ENCODE measurements at regions not wholly inside any gene's neighbourhood (a gene's known extent, or its start where the extent isn't known, plus 50 kb on each side); places are given as distances from the start of the nearest gene placed in this dataset.
"Not testable (repeated sequence)": the region's sequence is repeated elsewhere in the genome, so short reads cannot be mapped to it uniquely, and the experiment has no call there.

DNA sequence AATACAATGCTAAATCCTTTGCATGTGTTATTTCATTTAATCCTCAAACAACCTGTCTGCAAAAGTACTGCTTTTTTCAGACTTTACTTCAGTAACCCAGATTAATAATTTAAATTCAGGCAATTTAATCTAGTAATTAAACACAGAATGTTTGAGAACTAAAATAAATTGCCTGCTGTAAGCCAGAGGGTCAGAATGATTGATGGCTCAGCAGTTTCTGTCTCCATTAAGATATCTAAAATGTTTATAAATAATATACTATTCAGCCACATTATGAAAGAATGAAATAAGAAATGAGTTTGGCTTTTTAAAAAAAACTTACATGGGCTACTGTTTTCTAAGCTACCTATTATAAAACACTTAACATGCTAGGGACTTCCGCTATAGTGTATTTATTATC lies 846.0 kb downstream of the FAM181B start:
- no peak for DNase-seq (ENCODE audit: low spot score)

DNA sequence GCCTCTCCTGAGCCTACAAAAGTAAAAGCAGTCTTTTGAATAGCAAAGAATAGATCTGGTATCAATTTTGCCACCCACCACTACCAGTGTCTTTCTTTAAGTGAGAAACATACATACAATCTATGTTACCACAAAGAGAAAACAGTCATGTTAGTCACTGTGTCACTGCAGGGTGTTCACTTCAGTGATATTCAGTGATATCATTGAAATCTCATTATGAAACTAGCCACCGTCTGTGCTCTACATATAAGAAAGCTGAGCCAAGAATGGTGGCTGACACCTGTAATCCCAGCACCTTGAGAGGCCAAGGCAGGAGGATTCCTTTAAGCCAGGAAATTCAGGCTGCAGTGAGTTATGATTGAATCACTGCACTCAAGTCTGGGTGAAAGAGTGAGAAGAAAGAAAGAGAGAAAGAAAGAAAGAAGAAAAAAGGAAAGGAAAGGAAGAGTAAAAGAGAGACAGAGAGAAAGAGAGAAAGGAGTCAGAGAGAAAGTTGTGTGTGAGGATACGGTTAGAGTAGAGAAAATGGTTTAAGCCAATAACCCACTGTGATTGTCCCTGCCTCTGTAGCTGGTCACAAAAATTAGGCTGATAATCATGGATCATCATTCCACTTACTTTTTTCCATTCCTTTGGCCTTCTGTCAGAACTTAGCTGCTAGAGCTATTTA lies 847.1 kb downstream of the FAM181B start:
- DNase-seq (ENCODE audit: low spot score): no peak

DNA sequence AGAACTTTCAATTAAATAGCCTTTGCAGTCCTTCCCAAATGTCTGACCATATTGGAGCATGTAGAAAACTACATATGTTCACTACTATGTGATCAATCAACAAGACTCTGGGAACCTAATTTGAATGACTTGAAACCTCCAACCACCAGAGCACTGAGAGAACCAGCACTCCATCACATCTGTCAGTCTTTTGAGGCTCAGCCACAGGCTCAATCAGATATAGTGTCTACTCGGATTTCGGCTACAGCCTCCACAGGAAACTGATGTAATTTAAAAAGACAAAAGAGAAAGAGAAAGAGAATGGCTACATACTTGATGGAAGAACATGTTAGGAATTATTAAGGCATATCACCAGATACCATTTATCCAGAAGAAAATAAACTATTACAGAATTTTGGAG lies 859.0 kb downstream of the FAM181B start:
- no peak for DNase-seq (ENCODE audit: low spot score)

DNA sequence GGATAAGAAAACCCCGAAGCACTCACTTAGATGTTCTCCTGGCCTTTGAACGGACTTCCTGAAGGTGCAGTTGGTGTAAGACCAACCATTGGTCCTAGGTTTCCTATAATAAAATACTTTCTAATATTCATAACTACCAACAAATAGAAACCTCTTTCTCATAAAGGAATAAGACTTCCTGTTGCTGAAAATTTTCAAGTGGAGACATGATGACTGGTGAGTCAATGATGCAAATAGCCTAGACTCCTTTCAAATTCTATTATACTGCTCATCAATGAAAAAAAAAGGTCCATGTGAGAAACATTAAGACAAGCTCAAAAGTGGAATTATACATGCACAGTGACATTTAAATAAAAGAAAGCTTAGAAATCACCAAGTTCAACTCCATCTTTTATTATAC lies 862.8 kb downstream of the FAM181B start:
- DNase-seq (ENCODE audit: low spot score): no peak

DNA sequence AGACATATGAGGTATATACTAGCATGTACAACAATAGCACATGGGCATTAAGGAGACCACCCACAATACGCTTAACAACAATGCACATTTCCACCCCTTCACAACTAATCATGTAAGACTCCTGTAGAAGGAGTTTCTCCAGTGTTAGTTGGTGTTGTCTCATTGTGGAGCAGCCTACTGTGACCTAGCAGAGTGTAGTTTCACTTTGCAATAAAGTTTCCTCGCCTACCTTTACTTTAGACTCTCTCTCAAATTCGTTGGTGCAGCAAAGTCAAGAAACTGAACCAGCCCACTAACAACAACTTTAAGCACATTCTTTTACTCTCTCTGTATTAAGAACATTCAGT lies 863.6 kb downstream of the FAM181B start:
- no peak for DNase-seq (ENCODE audit: low spot score)

DNA sequence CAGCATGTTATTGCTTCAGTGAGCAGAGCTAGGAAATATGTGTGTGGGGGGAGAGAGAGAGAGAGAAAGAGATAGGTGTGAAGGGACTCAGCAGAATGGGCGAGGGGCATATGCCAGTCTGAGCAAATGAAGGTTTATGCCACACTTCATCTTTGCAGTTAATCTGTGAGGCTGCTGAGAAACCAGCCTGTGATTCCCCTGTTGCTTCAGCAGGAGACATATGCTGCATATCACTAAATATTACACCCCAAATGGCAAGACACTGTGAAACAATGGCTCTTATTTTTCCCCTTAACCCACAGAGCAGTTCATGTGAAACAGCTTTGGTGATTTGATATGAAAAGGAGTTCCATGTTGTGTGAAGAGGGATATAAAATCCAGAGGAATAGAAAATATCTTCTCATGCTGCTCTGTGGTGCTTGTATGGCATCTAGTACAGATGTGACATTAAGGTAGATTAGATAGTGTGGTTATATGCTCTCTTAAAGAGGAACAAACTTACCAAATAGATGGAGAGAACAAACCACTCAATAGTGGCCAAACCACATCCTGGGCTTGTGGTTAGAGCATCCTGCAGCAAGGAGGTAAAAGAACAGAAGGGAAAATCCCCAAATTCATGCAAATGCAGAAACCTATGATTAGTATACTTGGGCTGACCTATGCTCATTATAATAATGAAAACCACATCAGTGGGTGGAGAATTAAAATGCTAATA lies 864.2 kb downstream of the FAM181B start:
- DNase-seq (ENCODE audit: low spot score): no peak

DNA sequence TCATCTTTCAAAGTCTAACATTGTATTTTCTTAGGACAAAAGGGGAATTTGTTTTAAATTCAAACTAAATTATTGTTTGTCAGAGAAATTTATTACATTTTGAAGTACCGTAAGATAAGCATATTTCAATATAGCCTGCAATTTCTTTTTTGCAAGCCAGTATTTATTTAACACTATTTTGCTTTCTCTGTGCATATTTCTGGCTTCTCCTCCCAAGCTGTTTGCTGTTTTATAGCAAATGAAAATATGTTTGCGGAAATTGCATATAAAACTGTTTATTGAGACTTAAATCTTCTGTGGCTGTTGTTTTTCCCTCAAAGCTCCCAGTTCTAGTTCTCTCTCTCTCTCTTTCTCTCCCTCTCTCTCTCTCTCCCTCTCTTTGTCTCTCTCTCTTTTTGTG lies 866.8 kb downstream of the FAM181B start:
- DNase-seq (ENCODE audit: low spot score): no peak

DNA sequence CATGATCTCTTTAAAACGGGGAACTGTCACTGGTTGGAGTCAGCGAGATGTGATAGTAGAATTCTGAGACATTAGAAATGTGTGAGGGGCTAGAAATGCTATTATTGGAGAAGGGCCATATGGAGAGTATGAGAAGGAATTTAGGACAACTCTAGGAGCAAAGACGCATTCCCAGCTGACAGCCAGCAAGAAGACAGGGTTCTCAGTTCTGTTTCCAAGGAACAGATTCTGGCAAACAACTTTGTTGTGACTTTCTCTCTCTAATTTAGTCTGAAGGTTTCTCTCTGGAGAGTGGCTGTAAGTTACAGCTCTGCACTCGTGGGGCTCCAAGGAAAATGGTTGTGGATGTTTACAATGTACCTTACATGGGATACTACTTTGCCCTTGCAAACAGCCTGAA lies 876.3 kb downstream of the FAM181B start:
- DNase-seq (ENCODE audit: low spot score): no peak

DNA sequence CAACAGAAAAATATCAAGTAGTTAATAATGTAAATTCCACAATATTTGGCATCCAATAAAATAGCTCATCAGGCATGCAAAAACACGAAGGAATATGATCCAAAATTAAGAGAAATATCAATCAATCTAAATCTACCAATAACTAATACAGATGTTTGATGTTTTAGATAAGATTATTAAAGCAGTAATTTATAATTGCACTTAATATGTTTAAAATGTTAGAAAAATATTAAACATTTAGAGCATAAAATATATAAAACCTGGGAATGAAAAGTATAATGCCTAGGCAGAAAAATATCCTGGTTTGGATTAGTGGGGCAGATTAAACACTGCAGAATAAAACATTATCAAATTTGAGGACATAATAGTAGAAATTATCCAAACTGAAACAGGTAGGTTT lies 879.9 kb downstream of the FAM181B start:
- no peak for DNase-seq (ENCODE audit: low spot score)

DNA sequence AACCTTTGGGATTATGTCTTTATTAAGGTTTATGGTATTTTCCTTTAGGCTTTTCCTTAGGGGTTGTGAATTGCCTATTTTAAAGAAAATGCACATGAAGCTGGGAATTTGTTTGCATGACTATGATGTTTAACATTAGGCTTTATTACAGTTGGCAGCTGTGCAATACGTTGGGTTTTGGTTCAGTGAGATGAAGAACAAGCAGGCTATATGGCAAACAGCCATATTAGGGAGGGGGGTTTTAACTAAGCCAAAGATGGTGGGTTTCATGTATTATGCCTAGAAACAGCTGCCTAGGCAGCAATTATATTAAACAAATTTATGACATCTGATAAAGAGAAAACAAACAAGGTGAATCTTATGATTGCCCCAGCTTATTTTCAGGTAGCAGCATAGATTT lies 880.8 kb downstream of the FAM181B start:
- DNase-seq (ENCODE audit: low spot score): no peak

DNA sequence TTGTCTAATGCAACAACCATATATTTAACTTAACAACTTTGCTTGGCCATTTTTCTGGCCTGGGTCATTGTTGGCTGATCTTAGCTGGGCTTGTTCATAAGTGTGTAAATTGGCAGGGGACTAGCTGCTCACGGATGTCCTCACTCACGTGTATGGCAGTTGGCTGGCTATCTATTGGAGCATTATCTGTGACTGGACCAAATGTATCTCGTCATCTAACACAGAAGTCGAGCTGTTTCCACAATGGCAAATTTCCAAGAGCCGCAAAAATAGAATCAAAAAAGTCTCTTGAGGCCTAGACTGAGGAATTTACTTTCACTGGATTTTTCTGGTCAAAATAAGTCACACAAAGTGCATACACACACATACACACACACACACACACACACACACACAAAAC lies 893.3 kb downstream of the FAM181B start:
- DNase-seq (ENCODE audit: low spot score): no peak

DNA sequence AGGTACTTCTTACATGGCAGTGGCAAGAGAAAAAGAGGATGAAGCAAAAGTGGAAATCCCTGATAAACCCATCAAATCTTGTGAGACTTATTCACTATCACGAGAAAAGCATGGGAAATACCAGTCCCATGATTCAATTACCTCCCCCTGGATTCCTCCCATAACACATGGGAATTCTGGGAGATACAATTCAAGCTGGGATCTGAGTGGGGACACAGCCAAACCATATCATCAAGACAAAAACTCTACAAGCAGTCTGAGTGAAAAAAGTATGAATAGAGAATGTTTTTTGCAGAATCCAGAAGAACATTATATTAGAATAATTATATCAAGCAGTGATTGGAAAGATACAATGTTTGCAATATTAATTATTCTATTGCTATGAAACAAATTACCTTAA lies 893.7 kb downstream of the FAM181B start:
- DNase-seq (ENCODE audit: low spot score): no peak

DNA sequence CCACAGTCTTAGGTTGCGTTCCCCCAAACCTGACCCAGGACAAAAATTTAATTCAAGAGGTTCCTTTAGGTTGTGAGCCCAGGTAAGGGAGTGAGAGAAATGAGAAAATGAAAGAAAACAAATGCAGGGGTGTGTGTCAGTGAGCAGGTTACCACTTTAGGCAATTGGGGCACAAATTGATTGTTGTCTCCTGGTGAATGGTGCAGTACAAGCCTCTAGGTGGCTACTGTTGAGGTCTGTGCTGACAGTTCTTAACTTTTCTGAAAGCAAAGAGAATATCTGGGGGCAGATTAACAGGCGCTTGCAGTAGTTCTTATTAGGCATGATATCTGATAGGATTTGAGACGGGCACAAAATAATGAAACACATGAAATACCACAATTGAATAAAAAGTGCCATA lies 894.6 kb downstream of the FAM181B start:
- DNase-seq (ENCODE audit: low spot score): no peak

DNA sequence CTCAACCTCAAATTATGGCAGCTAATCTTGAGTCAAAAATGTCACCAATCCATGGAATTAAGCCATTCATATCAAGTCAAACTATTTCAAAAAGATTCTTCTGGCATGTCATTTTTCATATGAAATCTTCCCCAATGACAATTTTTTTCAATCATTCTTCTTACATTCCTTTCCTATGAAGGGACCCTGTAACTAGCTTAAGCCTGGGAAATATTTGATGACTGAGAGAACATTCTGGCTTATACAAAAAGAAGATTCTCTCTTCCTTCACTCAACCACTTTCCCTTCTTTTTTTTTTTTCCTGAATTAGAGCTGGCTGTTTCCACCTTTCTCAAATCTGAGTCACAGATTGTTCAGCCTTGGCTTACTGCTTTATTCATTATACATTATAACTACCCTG lies 903.7 kb downstream of the FAM181B start:
- no peak for DNase-seq (ENCODE audit: low spot score)

DNA sequence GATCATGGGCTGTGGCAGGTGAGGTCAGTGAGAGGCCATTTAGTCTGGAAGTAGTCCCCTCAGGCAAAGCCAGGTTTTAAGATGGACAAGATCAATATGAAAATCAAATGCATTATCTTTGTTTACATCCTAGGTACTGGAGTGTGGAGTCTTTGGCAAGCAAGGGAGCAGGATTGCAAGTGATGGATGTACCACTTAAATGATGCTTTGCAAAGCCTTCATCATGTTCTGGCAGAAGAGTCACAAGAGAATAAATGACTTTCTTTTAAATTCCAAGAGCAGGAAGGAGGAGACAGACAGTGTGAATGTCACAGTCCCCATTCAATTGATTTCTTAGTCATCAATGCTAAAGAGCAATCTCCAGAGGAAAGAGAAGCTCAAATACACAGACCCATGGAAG lies 908.3 kb downstream of the FAM181B start:
- no peak for DNase-seq (ENCODE audit: low spot score)

DNA sequence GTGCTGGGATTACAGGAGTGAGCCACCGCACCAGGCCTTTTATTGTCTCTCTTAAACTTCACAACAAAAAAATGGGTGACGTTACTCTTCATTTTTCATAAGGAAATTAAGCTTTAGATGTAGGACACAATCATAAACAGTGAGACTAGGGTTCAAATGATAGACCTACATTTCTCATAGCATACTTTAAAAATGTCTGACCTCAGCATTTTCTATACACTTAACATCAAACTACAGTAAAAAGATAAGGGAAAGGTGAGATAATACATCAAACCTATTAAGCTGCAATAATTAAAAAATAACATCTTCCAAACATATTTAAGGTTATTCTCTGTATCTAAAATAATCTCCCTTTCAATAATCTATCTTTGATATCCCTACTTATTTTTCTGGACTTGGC lies 914.2 kb downstream of the FAM181B start:
- DNase-seq (ENCODE audit: low spot score): no peak

DNA sequence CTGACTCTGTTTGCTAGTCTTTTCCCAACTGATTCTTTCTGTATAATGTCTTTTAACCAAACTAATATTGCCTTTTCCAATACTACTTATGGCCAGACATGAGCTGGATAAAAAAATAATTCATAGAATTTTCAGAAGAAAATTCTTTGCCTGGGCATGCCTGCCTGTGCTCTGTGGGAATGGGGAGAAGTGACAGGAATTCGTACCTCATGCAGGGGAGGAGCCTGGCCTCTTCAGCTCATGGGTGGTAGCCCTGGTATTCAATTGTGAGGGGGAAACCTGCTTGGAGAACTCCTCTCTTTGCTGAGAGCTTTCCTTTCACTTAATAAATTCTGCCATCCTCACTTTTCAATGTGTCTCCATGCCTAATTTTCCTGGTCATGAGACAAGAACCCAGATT lies 928.8 kb downstream of the FAM181B start:
- DNase-seq (ENCODE audit: low spot score): no peak

DNA sequence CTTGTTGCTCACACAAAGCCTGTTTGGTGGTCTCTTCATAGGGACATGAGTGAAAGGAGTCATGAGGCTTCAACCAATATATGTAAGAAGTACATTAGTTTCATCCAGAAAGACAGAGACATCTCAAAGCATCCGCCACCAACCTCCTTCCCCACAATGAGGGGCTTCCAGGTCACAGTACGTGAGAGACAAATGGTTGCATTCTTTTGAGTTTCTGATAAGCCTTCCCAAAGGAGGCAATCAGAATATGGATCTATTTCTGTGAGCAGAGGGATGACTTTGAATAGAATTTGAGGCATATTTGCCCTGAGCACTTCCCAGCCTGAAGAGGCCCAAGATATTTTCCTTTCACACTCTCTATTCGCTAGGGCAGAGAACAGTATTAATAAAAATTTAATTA lies 931.1 kb downstream of the FAM181B start:
- no peak for DNase-seq (ENCODE audit: low spot score)

DNA sequence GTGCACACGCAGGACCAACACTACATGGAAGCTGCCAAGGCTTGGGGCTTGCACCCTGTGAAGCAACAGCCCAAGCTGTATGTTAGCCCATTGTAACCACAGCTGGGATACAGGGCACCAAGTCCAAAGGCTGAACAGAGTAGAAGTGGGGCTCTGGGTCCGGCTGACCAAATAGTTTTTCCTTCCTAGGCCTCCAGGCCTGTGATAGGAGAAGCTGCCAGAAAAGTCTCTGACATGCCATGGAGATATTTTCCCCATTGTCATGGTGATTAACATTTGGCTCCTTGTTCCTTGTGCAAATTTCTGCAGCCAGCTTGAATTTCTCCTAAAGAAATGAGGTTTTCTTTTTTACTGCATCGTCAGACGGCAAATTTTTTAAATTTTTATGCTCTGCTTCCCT lies 941.2 kb downstream of the FAM181B start:
- DNase-seq (ENCODE audit: low spot score): no peak

DNA sequence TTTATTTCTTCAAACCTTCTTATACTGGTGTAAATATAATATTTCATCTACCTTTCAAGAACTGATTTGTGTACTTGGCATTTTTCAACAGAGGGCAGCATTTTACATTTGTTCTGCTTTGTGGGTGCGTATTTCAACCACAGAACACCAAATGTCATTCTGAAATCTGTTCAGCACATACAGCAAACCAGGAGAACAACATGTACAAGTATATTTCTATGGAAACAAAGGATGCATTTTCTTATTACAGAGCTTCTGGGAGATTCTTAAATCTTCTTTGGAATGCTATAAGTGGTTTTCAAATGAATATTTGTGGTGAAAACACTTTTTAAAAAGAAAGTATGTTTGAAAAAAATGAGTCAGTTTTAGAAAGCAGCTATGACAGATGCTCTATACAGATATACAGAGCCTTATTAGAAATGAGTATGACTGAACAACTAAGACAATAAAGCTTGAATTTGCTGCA lies 946.0 kb downstream of the FAM181B start:
- DNase-seq (ENCODE audit: low spot score): no peak

DNA sequence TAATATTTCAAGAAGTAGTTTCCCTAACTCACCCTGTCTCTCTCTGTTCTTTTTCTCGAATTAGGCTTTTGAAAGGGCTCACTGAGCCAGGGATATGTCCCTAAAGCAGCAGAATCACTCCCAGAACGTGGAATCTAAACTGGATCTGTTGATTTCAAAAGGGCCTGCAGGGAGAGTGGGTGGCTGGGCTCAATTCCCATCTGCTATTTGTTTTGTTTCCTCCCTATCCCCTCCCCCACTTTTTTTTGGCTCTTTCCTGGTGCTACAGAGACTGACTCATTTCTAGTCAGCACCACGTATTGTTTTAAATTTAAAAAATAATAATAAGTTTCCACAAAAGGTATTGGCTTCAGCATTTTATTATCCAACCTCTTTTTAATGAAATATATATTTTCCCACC lies 961.5 kb downstream of the FAM181B start:
- no peak for DNase-seq (ENCODE audit: low spot score)

DNA sequence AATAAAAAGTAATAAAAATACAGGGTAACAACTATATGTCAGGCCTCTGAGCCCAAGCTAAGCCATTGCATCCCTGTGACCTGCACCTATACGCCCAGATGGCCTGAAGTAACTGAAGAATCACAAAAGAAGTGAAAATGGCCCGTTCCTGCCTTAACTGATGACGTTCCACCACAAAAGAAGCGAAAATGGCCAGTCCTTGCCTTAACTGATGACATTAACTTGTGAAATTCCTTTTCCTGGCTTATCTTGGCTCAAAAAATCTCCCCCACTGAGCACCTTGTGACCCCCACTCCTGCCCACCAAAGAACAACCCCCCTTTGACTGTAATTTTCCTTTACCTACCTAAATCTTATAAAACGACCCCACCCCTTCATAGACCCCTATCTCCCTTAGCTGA lies 963.8 kb downstream of the FAM181B start:
- not testable (repeated sequence) for DNase-seq (ENCODE audit: low spot score)

DNA sequence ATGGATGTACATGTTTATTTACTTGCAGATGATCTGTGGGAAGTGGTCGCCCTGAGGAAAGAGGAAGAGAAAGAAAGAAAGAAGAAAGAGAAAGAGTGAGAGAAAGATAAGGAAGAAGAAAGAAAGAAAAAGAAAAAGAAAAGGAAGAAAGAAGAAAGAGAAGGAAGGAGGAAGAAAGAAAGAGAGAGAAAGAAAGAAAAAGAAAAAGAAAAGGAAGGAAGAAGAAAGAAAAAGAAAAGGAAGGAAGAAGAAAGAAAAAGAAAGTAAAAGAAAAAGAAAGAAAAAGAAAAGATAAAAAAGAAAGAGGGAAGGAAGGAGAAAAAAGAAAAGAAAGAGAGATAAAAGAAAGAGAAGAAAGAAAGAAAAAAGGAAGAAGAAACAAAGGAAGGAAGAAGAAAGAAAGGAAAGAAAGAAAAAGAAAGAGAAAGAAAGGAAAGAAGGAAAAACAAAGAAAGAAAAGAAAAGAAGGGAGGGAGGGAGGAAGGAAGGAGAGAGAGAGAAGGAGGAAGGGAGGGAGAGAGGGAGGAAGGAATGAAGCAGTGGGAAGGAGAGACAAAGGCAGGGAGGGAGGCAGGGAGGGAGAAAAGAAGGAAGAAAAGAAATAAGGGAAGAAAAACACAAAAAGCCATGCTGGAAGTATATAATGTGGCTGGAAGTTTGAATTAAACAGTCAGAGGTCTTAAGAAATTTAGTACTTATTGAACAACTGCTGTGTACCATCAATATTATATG lies 976.6 kb downstream of the FAM181B start:
- DNase-seq (ENCODE audit: low spot score): no peak
